ENCODE measurements at regions not wholly inside any gene's neighbourhood (a gene's known extent, or its start where the extent isn't known, plus 50 kb on each side); places are given as distances from the start of the nearest gene placed in this dataset.

DNA sequence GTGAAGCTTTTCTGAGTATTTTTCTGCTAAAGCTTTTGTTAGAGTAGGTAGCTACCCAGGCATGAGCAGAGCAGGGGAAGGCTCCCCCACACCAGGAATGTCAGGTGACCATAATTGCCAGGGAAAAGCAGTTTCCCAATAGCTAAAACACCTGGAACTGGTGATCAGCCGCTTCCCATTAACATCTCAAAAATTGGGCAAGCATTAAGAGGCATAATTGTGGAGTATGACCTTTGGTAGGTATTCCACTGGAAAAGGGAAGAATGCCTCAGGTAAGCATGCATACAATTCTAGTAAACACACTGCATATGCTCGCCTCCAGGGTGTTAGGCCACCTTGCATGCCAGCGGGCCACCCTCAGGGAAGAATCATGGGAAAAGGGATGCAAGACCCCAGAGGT is 84.5 kb downstream of the CCR1 start:
- DNase-seq, result no peak
- TF ChIP-seq, protein P1, sequence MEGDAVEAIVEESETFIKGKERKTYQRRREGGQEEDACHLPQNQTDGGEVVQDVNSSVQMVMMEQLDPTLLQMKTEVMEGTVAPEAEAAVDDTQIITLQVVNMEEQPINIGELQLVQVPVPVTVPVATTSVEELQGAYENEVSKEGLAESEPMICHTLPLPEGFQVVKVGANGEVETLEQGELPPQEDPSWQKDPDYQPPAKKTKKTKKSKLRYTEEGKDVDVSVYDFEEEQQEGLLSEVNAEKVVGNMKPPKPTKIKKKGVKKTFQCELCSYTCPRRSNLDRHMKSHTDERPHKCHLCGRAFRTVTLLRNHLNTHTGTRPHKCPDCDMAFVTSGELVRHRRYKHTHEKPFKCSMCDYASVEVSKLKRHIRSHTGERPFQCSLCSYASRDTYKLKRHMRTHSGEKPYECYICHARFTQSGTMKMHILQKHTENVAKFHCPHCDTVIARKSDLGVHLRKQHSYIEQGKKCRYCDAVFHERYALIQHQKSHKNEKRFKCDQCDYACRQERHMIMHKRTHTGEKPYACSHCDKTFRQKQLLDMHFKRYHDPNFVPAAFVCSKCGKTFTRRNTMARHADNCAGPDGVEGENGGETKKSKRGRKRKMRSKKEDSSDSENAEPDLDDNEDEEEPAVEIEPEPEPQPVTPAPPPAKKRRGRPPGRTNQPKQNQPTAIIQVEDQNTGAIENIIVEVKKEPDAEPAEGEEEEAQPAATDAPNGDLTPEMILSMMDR (IDR thresholded peaks at IDR 0.05), result no peak
- no peaks in the 10 kb centered on the region for H3K9me3 ChIP-seq (replicated peaks in 1 of 2; ENCODE audit: control insufficient read depth in 1 of 2, insufficient read depth in 1 of 2, low read length in 2 of 2)
- peak overlapping the region; percentile 11 for H2AFZ ChIP-seq (ENCODE audit: insufficient read depth, low read depth, low read length, poor library complexity, severe bottlenecking)
- no peak overlapping the region for H3K9ac ChIP-seq (ENCODE audit: insufficient read depth, low read length, poor library complexity, severe bottlenecking)
- Mint-ChIP-seq H3K36me3 (no peaks in the 10 kb centered on the region), H3K9me3 (peaks cover 0 to 2% (median 0%) of the 10 kb centered on the region in 7 donors), H3K4me3 (no peak overlapping the region), H3K27ac (peak overlapping the region in 1 of 7 donors; percentile 58), H3K4me1 (peaks cover 38% of the 10 kb centered on the region), H3K27me3 (ENCODE audit: low read depth in 3 of 3) (no peaks in the 10 kb centered on the region)
- no peaks in the 10 kb centered on the region for H3K36me3 ChIP-seq (replicated peaks in 1 of 2; ENCODE audit: control insufficient read depth in 1 of 2, insufficient read depth in 2 of 2, low read length in 2 of 2)
- H3K4me2 ChIP-seq (replicated peaks; ENCODE audit: extremely low read depth, low read length, poor library complexity, severe bottlenecking), result no peak overlapping the region
- no peaks in the 10 kb centered on the region for H4K20me1 ChIP-seq (ENCODE audit: insufficient read depth, low read length)
- peak overlapping the region in 1 of 2 donors; percentile 2 for H3K27ac ChIP-seq (ENCODE audit: low read depth in 1 of 2, low read length in 2 of 2)
- no peak overlapping the region for H3K4me3 ChIP-seq (replicated peaks in 1 of 3; ENCODE audit: low read depth in 2 of 3, low read length in 3 of 3)
- no peaks in the 10 kb centered on the region for H3K27me3 ChIP-seq (ENCODE audit: control insufficient read depth in 2 of 2, insufficient read depth in 2 of 2, low read length in 2 of 2)
- no peaks in the 10 kb centered on the region for H3K79me2 ChIP-seq (ENCODE audit: insufficient read depth, low read length)
- 100% methylated on average over 1 of the region's 3 CpGs for WGBS (ENCODE audit: insufficient coverage)
- H3K4me1 ChIP-seq (ENCODE audit: control insufficient read depth in 1 of 2, insufficient read depth in 2 of 2, low read length in 2 of 2), result peaks cover 27 to 32% of the 10 kb centered on the region in 2 donors
- intact Hi-C loops (cut with micrococcal nuclease), result no loop called here

DNA sequence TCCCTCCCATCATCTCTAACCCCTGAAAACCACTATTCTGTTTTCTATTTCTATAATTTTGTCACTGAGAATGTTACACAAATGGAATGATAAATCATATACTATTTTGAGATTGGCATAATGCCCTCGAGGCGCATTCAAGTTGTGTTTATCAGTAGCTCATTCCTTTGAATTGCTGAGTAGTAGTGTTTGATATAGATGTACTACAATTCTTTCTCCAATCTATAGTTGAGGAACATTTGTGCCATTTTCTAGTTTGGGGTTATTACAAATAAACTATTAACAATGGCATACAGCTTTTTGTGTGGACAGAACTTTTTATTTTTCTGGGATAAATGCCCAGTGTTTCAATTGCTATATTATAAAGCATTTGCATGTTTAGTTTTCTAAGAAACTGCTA is 86.0 kb downstream of the CCR1 start:
- no CpG with 5 or more reads among the region's 2 CpGs for WGBS (ENCODE audit: insufficient coverage)
- Histone ChIP-seq H4K20me1 (ENCODE audit: insufficient read depth, low read length) (no peaks in the 10 kb centered on the region), H3K9me3 (replicated peaks in 1 of 2; ENCODE audit: control insufficient read depth in 1 of 2, insufficient read depth in 1 of 2, low read length in 2 of 2) (no peaks in the 10 kb centered on the region), H3K27me3 (ENCODE audit: control insufficient read depth in 2 of 2, insufficient read depth in 2 of 2, low read length in 2 of 2) (no peaks in the 10 kb centered on the region), H3K79me2 (ENCODE audit: insufficient read depth, low read length) (no peaks in the 10 kb centered on the region), H3K9ac (ENCODE audit: insufficient read depth, low read length, poor library complexity, severe bottlenecking) (no peak overlapping the region), H3K4me1 (ENCODE audit: control insufficient read depth in 1 of 2, insufficient read depth in 2 of 2, low read length in 2 of 2) (peaks cover 34 to 35% of the 10 kb centered on the region in 2 donors), H3K36me3 (replicated peaks in 1 of 2; ENCODE audit: control insufficient read depth in 1 of 2, insufficient read depth in 2 of 2, low read length in 2 of 2) (no peaks in the 10 kb centered on the region), H2AFZ (ENCODE audit: insufficient read depth, low read depth, low read length, poor library complexity, severe bottlenecking) (no peak overlapping the region), H3K4me3 (replicated peaks in 1 of 3; ENCODE audit: low read depth in 2 of 3, low read length in 3 of 3) (no peak overlapping the region), H3K4me2 (replicated peaks; ENCODE audit: extremely low read depth, low read length, poor library complexity, severe bottlenecking) (no peak overlapping the region), H3K27ac (ENCODE audit: low read depth in 1 of 2, low read length in 2 of 2) (no peak overlapping the region)
- Mint-ChIP-seq H3K27me3 (ENCODE audit: low read depth in 3 of 3) (no peaks in the 10 kb centered on the region), H3K9me3 (peaks cover 0 to 2% (median 0%) of the 10 kb centered on the region in 7 donors), H3K36me3 (peaks cover 0 to 4% of the 10 kb centered on the region in 2 donors), H3K4me1 (peaks cover 36% of the 10 kb centered on the region), H3K4me3 (no peak overlapping the region), H3K27ac (no peak overlapping the region)
- intact Hi-C loops (cut with micrococcal nuclease), result no loop called here
- DNase-seq, result no peak
- TF ChIP-seq, protein P1 (IDR thresholded peaks at IDR 0.05), result no peak

All from CD14-positive monocyte (primary cell).